Right cardiac atrium (tissue), 5 donors: ENCODE measurements at regions not wholly inside any gene's neighbourhood (a gene's known extent, or its start where the extent isn't known, plus 50 kb on each side); places are given as distances from the start of the nearest gene placed in this dataset.

Experiments used
- ATAC-seq, 2 donors: fragments of 200-7000 bp; cut with Tn5 transposase; one replicate each; pipeline versions ENCODE4 v1.8.0 to v1.9.1; 2020; ENCODE audit warnings: moderate library complexity in 2 of 2, mild to moderate bottlenecking in 1 of 2
- DNase-seq, 3 donors: peaks; one replicate each; pipeline ENCODE4 v3.0.0-alpha.2; 2020
- H3K27ac ChIP-seq: one replicate; pipeline ENCODE4 v1.5.1; 2013; ENCODE audit warnings: mild to moderate bottlenecking, low read length, control low read depth, moderate library complexity
- H3K27me3 ChIP-seq: one replicate; pipeline ENCODE4 v1.6.1; 2013; ENCODE audit not compliant: control insufficient read depth, insufficient read depth
- H3K4me1 ChIP-seq: one replicate; pipeline ENCODE4 v1.6.1; 2013; ENCODE audit warnings: low read length; ENCODE audit not compliant: control insufficient read depth, insufficient read depth
- H3K4me3 ChIP-seq: one replicate; pipeline ENCODE4 v1.5.1; 2013; ENCODE audit warnings: low read length, control low read depth
- H3K9me3 ChIP-seq: one replicate; pipeline ENCODE4 v1.6.1; 2013; ENCODE audit warnings: low read length; ENCODE audit not compliant: control insufficient read depth
- WGBS: extraction: QIAGEN DNeasy Blood & Tissue Kit; methylation state at CpG from one replicate; pipeline ENCODE4 v1.1.7; 2013; 5-methylcytosine and 5-hydroxymethylcytosine counted together
- intact Hi-C, 4 donors: fragments of 100-400 bp; cut with DNase I; formaldehyde crosslinking; loops; one replicate each; pipeline versions ENCODE4 v1.11.0 to v1.14.0; 2022 to 2023
- donor health status: healthy with polysubstance abuse.
- donor health status: DM: no; HTN: yes; CAD: no.
- donor health status: DM: no; HTN: no; CAD: no.
- donor health status: DM: no; HTN: yes; CAD: no; lungs with severe emphysema.
- donor health status: DM: yes; HTN: yes; CAD: no.

- ATAC-seq, result no peak
- WGBS, result 86% methylated on average over 7 of the region's 7 CpGs
- no peak for DNase-seq
- Histone ChIP-seq H3K27ac (no peak overlapping the region), H3K27me3 (no peaks in the 10 kb centered on the region), H3K9me3 (no peaks in the 10 kb centered on the region), H3K4me1 (no peaks in the 10 kb centered on the region), H3K4me3 (no peak overlapping the region)
- intact Hi-C loops, result no loop called here
These were observed 376.2 kb downstream of the GXYLT1 start for GRCh38 chr12:41768456-41768855.

- intact Hi-C loops, result no loop called here
- H3K4me1 ChIP-seq, result no peaks in the 10 kb centered on the region
- H3K27ac ChIP-seq, result no peak overlapping the region
- no peak for DNase-seq
- no peak overlapping the region for H3K4me3 ChIP-seq
- no peak for ATAC-seq
- H3K9me3 ChIP-seq, result no peaks in the 10 kb centered on the region
- H3K27me3 ChIP-seq, result no peaks in the 10 kb centered on the region
- 85% methylated on average over 3 of the region's 3 CpGs for WGBS
These were observed 382.0 kb downstream of the GXYLT1 start for GRCh38 chr12:41762691-41763090.

- ATAC-seq (no peak), DNase-seq (no peak)
- H3K4me1 ChIP-seq, result no peaks in the 10 kb centered on the region
- H3K4me3 ChIP-seq, result no peak overlapping the region
- intact Hi-C loops, result no loop called here
- H3K27ac ChIP-seq, result no peak overlapping the region
- 79% methylated on average over 3 of the region's 3 CpGs for WGBS
- H3K27me3 ChIP-seq, result no peaks in the 10 kb centered on the region
- no peaks in the 10 kb centered on the region for H3K9me3 ChIP-seq
These were observed 399.1 kb downstream of the GXYLT1 start for GRCh38 chr12:41745593-41745992.

GRCh38 chr12:41743835-41744234 lies 400.8 kb downstream of the GXYLT1 start:
- H3K27ac ChIP-seq, result no peak overlapping the region
- H3K27me3 ChIP-seq, result no peaks in the 10 kb centered on the region
- ATAC-seq (no peak), DNase-seq (no peak)
- WGBS, result 76% methylated on average over 4 of the region's 4 CpGs
- intact Hi-C loops, result no loop called here
- H3K4me1 ChIP-seq, result no peaks in the 10 kb centered on the region
- H3K9me3 ChIP-seq, result no peaks in the 10 kb centered on the region
- H3K4me3 ChIP-seq, result no peak overlapping the region

GRCh38 chr12:41739066-41739465 lies 405.6 kb downstream of the GXYLT1 start:
- Histone ChIP-seq H3K9me3 (no peaks in the 10 kb centered on the region), H3K4me3 (no peak overlapping the region), H3K4me1 (no peaks in the 10 kb centered on the region), H3K27me3 (no peaks in the 10 kb centered on the region), H3K27ac (no peak overlapping the region)
- no peak for ATAC-seq
- 90% methylated on average over 3 of the region's 3 CpGs for WGBS
- DNase-seq, result no peak
- intact Hi-C loops, result no loop called here

- Histone ChIP-seq H3K4me3 (no peak overlapping the region), H3K9me3 (no peaks in the 10 kb centered on the region), H3K27me3 (no peaks in the 10 kb centered on the region), H3K27ac (no peak overlapping the region), H3K4me1 (no peaks in the 10 kb centered on the region)
- WGBS, result 89% methylated on average over 3 of the region's 3 CpGs
- intact Hi-C loops, result no loop called here
- ATAC-seq, result no peak
- DNase-seq, result no peak
These were observed 407.3 kb downstream of the GXYLT1 start for GRCh38 chr12:41737423-41737822.

GRCh38 chr12:41736436-41736835 lies 408.2 kb downstream of the GXYLT1 start:
- Histone ChIP-seq H3K27me3 (no peaks in the 10 kb centered on the region), H3K9me3 (no peaks in the 10 kb centered on the region), H3K27ac (no peak overlapping the region), H3K4me1 (no peaks in the 10 kb centered on the region), H3K4me3 (no peak overlapping the region)
- DNase-seq, result no peak
- intact Hi-C loops, result no loop called here
- 50% methylated on average over 1 of the region's 1 CpG for WGBS
- no peak for ATAC-seq

GRCh38 chr12:41731691-41732090 lies 413.0 kb downstream of the GXYLT1 start:
- WGBS, result 75% methylated on average over 1 of the region's 1 CpG
- H3K4me1 ChIP-seq, result no peaks in the 10 kb centered on the region

GRCh38 chr12:41731061-41731460 lies 413.6 kb downstream of the GXYLT1 start:
- intact Hi-C loops, result no loop called here
- Histone ChIP-seq H3K9me3 (no peaks in the 10 kb centered on the region), H3K4me3 (no peak overlapping the region), H3K27ac (no peak overlapping the region), H3K27me3 (no peaks in the 10 kb centered on the region), H3K4me1 (no peaks in the 10 kb centered on the region)
- WGBS, result 79% methylated on average over 2 of the region's 2 CpGs
- ATAC-seq (no peak), DNase-seq (no peak)

More at GRCh38 chr12:41731691-41732090, 413.0 kb downstream of the GXYLT1 start:
- ATAC-seq (no peak), DNase-seq (no peak)
- Histone ChIP-seq H3K9me3 (no peaks in the 10 kb centered on the region), H3K27me3 (no peaks in the 10 kb centered on the region), H3K4me3 (no peak overlapping the region), H3K27ac (no peak overlapping the region)
- intact Hi-C loops, result no loop called here

- no peaks in the 10 kb centered on the region for H3K27me3 ChIP-seq
- intact Hi-C loops, result no loop called here
- H3K4me3 ChIP-seq, result no peak overlapping the region
- no peaks in the 10 kb centered on the region for H3K4me1 ChIP-seq
- H3K9me3 ChIP-seq, result no peaks in the 10 kb centered on the region
- no peak for DNase-seq
- WGBS, result 56% methylated on average over 2 of the region's 2 CpGs
- no peak for ATAC-seq
- no peak overlapping the region for H3K27ac ChIP-seq
These were observed 420.5 kb downstream of the GXYLT1 start for GRCh38 chr12:41724216-41724615.

- DNase-seq (no peak), ATAC-seq (no peak)
- no peaks in the 10 kb centered on the region for H3K9me3 ChIP-seq
- intact Hi-C loops, result no loop called here
- WGBS, result 74% methylated on average over 3 of the region's 3 CpGs
- no peaks in the 10 kb centered on the region for H3K4me1 ChIP-seq
- no peak overlapping the region for H3K4me3 ChIP-seq
- no peak overlapping the region for H3K27ac ChIP-seq
- no peaks in the 10 kb centered on the region for H3K27me3 ChIP-seq
These were observed 425.5 kb downstream of the GXYLT1 start for GRCh38 chr12:41719214-41719613.

- 64% methylated on average over 3 of the region's 3 CpGs for WGBS
- intact Hi-C loops, result no loop called here
- Histone ChIP-seq H3K4me1 (no peaks in the 10 kb centered on the region), H3K27me3 (no peaks in the 10 kb centered on the region), H3K4me3 (no peak overlapping the region), H3K27ac (no peak overlapping the region), H3K9me3 (no peaks in the 10 kb centered on the region)
- ATAC-seq (no peak), DNase-seq (no peak)
These were observed 429.4 kb downstream of the GXYLT1 start for GRCh38 chr12:41715256-41715655.
